SK-N-MC (cell line): ENCODE measurements at regions not wholly inside any gene's neighbourhood (a gene's known extent, or its start where the extent isn't known, plus 50 kb on each side); places are given as distances from the start of the nearest gene placed in this dataset.

Experiments
- DNase-seq: peaks from one replicate; pipeline ENCODE4 v3.0.0-alpha.2; 2011; ENCODE audit warnings: low read depth, low spot score
- H3K27ac ChIP-seq: fragments of 200-600 bp; sonication (generic); 2 replicates; pipeline ENCODE4 v1.5.1; 2016; ENCODE audit warnings: mixed run types
- H3K36me3 ChIP-seq: fragments of 200-600 bp; sonication (generic); 2 replicates; pipeline ENCODE4 v1.6.1; 2017; ENCODE audit warnings: antibody characterized with exemption, low read length, mixed read lengths; ENCODE audit not compliant: insufficient read depth
- H3K4me3 ChIP-seq: fragments of 200-600 bp; sonication (generic); 2 replicates; pipeline ENCODE4 v1.5.1; 2016
- H3K9ac ChIP-seq: fragments of 200-600 bp; sonication (generic); 2 replicates; pipeline ENCODE4 v1.8.0; 2017; ENCODE audit warnings: mixed run types, mixed read lengths; ENCODE audit not compliant: insufficient read length
- H3K9me3 ChIP-seq: fragments of 200-600 bp; sonication (generic); 2 replicates; pipeline ENCODE4 v1.6.1; 2017; ENCODE audit warnings: low read depth, mild to moderate bottlenecking, antibody characterized with exemption, low read length, moderate library complexity, mixed read lengths
- EZH2 ChIP-seq: fragments of 200-600 bp; sonication (generic); IDR thresholded peaks from one replicate; pipeline ENCODE4 v1.6.1; 2017; ENCODE audit warnings: antibody characterized with exemption
- FOXP2 ChIP-seq: optimal IDR thresholded peaks from 2 replicates; pipeline ENCODE3; 2011; ENCODE audit warnings: mild to moderate bottlenecking, moderate library complexity; ENCODE audit not compliant: insufficient read depth; ENCODE audit errors: extremely low read length, control extremely low read depth
- POLR2AphosphoS5 ChIP-seq: IDR thresholded peaks from 2 replicates; pipeline ENCODE4 v1.6.1; 2012; ENCODE audit warnings: mild to moderate bottlenecking, low read depth, low read length, borderline replicate concordance

GRCh38 chr12:13452955-13453570 is 256.5 kb downstream of the EMP1 start:
- no peak overlapping the region for H3K27ac ChIP-seq
- H3K9me3 ChIP-seq = no peaks in the 10 kb centered on the region
- no peak overlapping the region for H3K4me3 ChIP-seq
- H3K9ac ChIP-seq = no peak overlapping the region
- no peaks in the 10 kb centered on the region for H3K36me3 ChIP-seq
- no peak for DNase-seq
- TF ChIP-seq FOXP2 (no peak), POLR2AphosphoS5 (no peak), EZH2 (no peak)

GRCh38 chr12:13451776-13452175 is 255.2 kb downstream of the EMP1 start:
- H3K9ac ChIP-seq = no peak overlapping the region
- no peaks in the 10 kb centered on the region for H3K36me3 ChIP-seq
- H3K4me3 ChIP-seq = no peak overlapping the region
- H3K9me3 ChIP-seq = no peaks in the 10 kb centered on the region
- no peak for DNase-seq
- H3K27ac ChIP-seq = no peak overlapping the region
- no peak for TF ChIP-seq POLR2AphosphoS5
- TF ChIP-seq FOXP2 = no peak
- TF ChIP-seq EZH2 = no peak

GRCh38 chr12:13450231-13451080 is 253.9 kb downstream of the EMP1 start:
- Histone ChIP-seq H3K9ac (no peak overlapping the region), H3K9me3 (no peaks in the 10 kb centered on the region), H3K4me3 (no peak overlapping the region), H3K27ac (no peak overlapping the region), H3K36me3 (no peaks in the 10 kb centered on the region)
- TF ChIP-seq FOXP2 = no peak
- TF ChIP-seq EZH2 = no peak
- no peak for TF ChIP-seq POLR2AphosphoS5
- no peak for DNase-seq

GRCh38 chr12:13444076-13444475 is 247.6 kb downstream of the EMP1 start:
- H3K27ac ChIP-seq = no peak overlapping the region
- no peaks in the 10 kb centered on the region for H3K9me3 ChIP-seq
- peak; percentile 55 for DNase-seq
- no peak overlapping the region for H3K4me3 ChIP-seq
- H3K36me3 ChIP-seq = no peaks in the 10 kb centered on the region
- TF ChIP-seq POLR2AphosphoS5 = no peak
- TF ChIP-seq FOXP2 = no peak
- TF ChIP-seq EZH2 = no peak
- H3K9ac ChIP-seq = no peak overlapping the region

- no peak overlapping the region for H3K27ac ChIP-seq
Measured at GRCh38 chr12:13443498-13443897, 247.0 kb downstream of the EMP1 start.

GRCh38 chr12:13443028-13443427 is 246.5 kb downstream of the EMP1 start:
- Histone ChIP-seq H3K27ac (no peak overlapping the region), H3K9me3 (no peaks in the 10 kb centered on the region), H3K4me3 (no peak overlapping the region), H3K36me3 (no peaks in the 10 kb centered on the region), H3K9ac (no peak overlapping the region)
- no peak for DNase-seq
- no peak for TF ChIP-seq FOXP2
- TF ChIP-seq EZH2 = no peak
- no peak for TF ChIP-seq POLR2AphosphoS5

More at GRCh38 chr12:13443498-13443897, 247.0 kb downstream of the EMP1 start:
- no peak for TF ChIP-seq POLR2AphosphoS5
- TF ChIP-seq FOXP2 = no peak
- TF ChIP-seq EZH2 = no peak
- no peaks in the 10 kb centered on the region for H3K9me3 ChIP-seq
- no peak overlapping the region for H3K9ac ChIP-seq
- no peak overlapping the region for H3K4me3 ChIP-seq
- DNase-seq = no peak
- no peaks in the 10 kb centered on the region for H3K36me3 ChIP-seq

GRCh38 chr12:13442457-13442856 is 245.9 kb downstream of the EMP1 start:
- Histone ChIP-seq H3K27ac (no peak overlapping the region), H3K36me3 (no peaks in the 10 kb centered on the region), H3K9me3 (no peaks in the 10 kb centered on the region), H3K4me3 (no peak overlapping the region), H3K9ac (no peak overlapping the region)
- TF ChIP-seq FOXP2 = no peak
- TF ChIP-seq EZH2 = no peak
- TF ChIP-seq POLR2AphosphoS5 = no peak
- no peak for DNase-seq

- no peak overlapping the region for H3K4me3 ChIP-seq
- no peaks in the 10 kb centered on the region for H3K36me3 ChIP-seq
- TF ChIP-seq POLR2AphosphoS5 (no peak), EZH2 (no peak), FOXP2 (no peak)
- H3K9me3 ChIP-seq = no peaks in the 10 kb centered on the region
- DNase-seq = no peak
- H3K9ac ChIP-seq = no peak overlapping the region
- no peak overlapping the region for H3K27ac ChIP-seq
Measured at GRCh38 chr12:13440844-13441243, 244.3 kb downstream of the EMP1 start.
